Activated T-helper 2 cell treated with anti-CD3 and anti-CD28 coated beads, Interferon-gamma antibody, Interleukin-2, Interleukin-4, amounts not matched to agents 10 μg/mL and 5 μg/mL and 100 μg/mL, durations not matched to agents 14 hours and 24 hours and 36 hours (primary cell): ENCODE measurements at regions not wholly inside any gene's neighbourhood (a gene's known extent, or its start where the extent isn't known, plus 50 kb on each side); places are given as distances from the start of the nearest gene placed in this dataset.

Experiments
- DNase-seq: peaks from one replicate; pipeline ENCODE4 v3.0.0; 2021; ENCODE audit warnings: low spot score
- H3K27ac Mint-ChIP-seq: one replicate; pipeline ENCODE4 v1.8.0; 2021; ENCODE audit warnings: mixed read lengths
- H3K27me3 Mint-ChIP-seq: one replicate; pipeline ENCODE4 v1.8.0; 2021; ENCODE audit warnings: low read depth, mixed read lengths
- H3K36me3 Mint-ChIP-seq: one replicate; pipeline ENCODE4 v1.8.0; 2021; ENCODE audit warnings: low read depth, mixed read lengths
- H3K4me1 Mint-ChIP-seq: one replicate; pipeline ENCODE4 v1.8.0; 2021; ENCODE audit warnings: low read depth, mixed read lengths
- H3K4me3 Mint-ChIP-seq: one replicate; pipeline ENCODE4 v1.8.0; 2021; ENCODE audit warnings: low read depth, mild to moderate bottlenecking, moderate library complexity, mixed read lengths
- H3K9me3 Mint-ChIP-seq: one replicate; pipeline ENCODE4 v1.8.0; 2021; ENCODE audit warnings: mixed read lengths
- intact Hi-C: fragments of 100-400 bp; cut with micrococcal nuclease; formaldehyde crosslinking; loops from one replicate; pipeline ENCODE4 v1.15.1; 2023

DNA sequence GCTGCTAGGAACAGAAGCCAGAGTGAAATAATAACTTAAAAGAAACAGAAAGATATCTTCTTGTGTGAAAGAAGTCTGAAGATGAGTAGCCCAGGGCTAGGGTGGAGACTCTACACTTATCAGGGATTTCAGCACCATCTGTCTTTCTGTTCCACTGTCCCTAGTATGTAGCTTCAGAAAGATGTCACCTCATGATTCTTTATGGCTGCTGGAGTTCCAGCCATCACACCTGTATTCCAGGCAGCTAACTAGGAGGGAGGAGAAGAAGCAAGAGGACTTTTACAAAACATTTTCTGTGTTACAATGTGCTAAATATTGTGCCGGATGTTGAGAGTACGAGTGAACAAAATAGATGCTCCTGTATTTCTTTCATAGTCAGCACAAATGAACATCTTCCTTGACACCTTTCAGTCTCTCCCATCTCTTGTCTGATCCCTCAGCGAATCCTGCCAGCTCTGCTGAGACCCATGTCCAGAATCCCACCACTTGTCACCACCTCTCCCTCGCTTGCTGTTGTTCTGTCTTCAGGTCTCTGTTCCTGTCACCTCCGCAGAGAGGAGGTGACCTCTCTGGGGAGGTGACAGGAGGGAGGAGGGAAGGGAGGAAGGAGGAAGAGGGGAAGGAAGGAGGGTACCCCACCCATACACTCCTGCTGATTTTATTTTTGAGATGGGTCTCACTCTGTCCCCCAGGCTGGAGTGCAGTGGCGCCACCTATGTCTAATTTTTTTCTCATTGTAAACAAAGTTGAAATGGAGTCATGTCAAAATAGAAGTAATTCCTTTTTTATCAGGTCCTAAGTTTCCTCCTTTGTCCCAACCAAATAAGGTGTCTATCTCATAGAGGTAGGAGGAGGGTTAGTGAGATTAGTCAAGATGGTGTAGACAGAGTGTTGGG, 188.9 kb downstream of the TFAP2C start:
- Mint-ChIP-seq H3K27me3 (no peaks in the 10 kb centered on the region), H3K36me3 (no peaks in the 10 kb centered on the region), H3K4me1 (no peaks in the 10 kb centered on the region), H3K9me3 (no peaks in the 10 kb centered on the region), H3K4me3 (no peak overlapping the region), H3K27ac (no peak overlapping the region)
- DNase-seq = no peak
- intact Hi-C loops = no loop called here

DNA sequence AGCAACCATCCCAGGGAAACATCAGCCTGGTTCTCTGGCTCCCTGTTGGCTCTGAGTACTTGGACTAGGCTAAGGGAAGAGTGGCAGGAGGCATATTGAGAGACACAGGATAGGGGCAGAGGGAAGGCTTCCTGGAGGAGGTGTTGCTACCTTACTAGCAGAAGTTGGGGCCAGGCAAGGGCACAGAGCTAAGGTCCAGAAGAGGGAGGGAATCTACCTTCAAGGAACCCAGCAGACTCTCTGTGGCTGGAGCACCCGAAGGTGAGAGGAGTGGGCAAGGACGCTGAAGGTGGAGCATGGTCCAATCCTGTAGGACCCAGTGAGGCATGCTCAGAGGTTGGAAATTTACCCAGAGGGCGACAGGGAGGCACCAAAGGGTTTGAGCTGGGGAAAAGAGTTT, 191.9 kb downstream of the TFAP2C start:
- no peak overlapping the region for H3K27ac Mint-ChIP-seq
- no peaks in the 10 kb centered on the region for H3K36me3 Mint-ChIP-seq
- no peak for DNase-seq
- no peaks in the 10 kb centered on the region for H3K4me1 Mint-ChIP-seq
- H3K27me3 Mint-ChIP-seq = no peaks in the 10 kb centered on the region
- H3K4me3 Mint-ChIP-seq = no peak overlapping the region
- intact Hi-C loops = no loop called here
- no peaks in the 10 kb centered on the region for H3K9me3 Mint-ChIP-seq

DNA sequence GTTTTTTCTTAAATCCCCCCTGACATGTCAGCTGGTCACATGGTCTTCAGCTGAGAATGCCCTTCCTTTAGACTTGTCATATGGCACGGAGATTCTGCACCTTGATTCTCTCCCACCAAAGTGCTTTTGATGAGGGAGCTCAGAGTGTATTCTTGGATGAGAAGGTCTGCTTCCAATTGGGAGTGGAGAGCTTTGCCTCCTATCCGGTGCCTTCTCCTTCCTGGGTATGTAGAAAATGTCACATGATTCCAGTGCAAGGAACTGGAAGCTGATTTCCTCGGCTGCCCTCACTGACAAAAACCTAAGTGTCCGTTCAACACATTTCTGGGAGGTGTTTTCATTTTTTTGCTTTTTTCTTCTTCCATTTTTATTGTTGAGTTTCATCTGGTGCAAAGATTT, 197.2 kb downstream of the TFAP2C start:
- Mint-ChIP-seq H3K27me3 (peaks cover 6% of the 10 kb centered on the region), H3K4me1 (no peaks in the 10 kb centered on the region), H3K9me3 (no peaks in the 10 kb centered on the region), H3K4me3 (no peak overlapping the region), H3K36me3 (no peaks in the 10 kb centered on the region), H3K27ac (no peak overlapping the region)
- intact Hi-C loops = no loop called here
- DNase-seq = no peak

DNA sequence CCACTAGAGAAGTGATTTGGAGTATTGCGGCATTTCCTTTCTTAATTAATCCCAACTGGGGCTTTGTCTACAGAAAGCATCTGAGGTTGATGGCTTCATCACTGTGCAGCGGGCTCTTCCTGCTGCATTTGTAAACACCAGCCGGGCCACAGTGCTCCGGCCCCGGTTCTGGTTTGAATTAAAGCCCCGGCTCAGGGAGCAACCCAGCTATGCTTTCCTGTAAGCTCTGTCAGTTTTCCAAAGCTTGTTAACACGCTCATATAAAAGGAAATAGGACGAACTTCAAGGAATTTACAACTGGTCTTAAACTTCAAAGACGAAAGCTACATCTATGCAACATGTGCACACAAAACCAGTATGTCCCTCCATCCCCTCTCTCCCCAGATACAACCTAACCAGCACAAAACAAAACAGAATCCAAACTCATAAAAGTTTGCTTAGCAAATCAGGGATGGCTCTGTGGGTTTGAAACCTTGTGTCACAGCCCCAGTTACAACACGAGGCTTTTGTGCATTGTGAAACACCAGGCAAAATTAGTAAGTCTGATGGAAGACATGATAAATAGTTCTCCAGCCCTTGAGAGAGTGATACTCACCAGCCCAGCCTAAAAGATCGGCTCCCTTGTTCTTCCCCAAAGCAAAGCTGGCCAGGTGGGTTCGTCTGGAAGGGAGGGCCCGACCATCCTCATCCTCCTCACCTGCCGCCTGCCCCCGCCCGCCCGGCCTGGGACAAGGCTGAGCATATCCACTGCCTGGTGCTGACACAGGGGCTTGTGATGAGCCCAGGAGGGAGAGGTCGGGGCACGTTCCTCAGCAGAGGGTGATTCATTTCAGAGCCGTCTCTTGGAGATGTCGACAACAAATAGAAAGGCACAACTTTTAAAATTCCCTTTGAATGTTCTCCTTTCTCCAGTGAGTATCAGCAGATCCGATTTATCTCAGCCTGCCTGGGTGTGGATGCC, 197.9 kb downstream of the TFAP2C start:
- H3K4me1 Mint-ChIP-seq = no peaks in the 10 kb centered on the region
- H3K9me3 Mint-ChIP-seq = no peaks in the 10 kb centered on the region
- no peak for DNase-seq
- intact Hi-C loops = no loop called here
- H3K4me3 Mint-ChIP-seq = no peak overlapping the region
- peaks cover 6% of the 10 kb centered on the region for H3K27me3 Mint-ChIP-seq
- no peaks in the 10 kb centered on the region for H3K36me3 Mint-ChIP-seq
- H3K27ac Mint-ChIP-seq = no peak overlapping the region

DNA sequence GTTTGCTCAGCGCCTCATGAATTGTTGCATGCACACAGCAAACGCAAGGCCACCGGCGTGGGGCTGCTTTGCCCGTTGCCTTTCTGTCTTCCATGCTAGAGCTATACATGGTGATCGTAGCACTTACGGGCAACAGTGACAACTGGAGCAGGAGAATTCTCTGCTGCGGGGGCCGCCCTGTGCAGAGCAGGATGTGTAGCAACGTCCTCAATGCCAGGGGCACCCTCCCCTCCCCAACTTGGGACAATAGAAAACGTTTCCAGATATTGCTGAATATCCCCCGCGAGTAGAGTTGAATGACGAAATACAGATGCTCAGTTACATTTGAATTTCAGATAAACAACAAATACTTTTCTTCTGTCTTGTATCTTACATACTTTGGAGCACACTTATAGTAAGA, 198.7 kb downstream of the TFAP2C start:
- Mint-ChIP-seq H3K27ac (no peak overlapping the region), H3K9me3 (no peaks in the 10 kb centered on the region), H3K27me3 (peaks cover 6% of the 10 kb centered on the region), H3K4me3 (no peak overlapping the region), H3K4me1 (no peaks in the 10 kb centered on the region), H3K36me3 (no peaks in the 10 kb centered on the region)
- intact Hi-C loops = no loop called here
- no peak for DNase-seq

DNA sequence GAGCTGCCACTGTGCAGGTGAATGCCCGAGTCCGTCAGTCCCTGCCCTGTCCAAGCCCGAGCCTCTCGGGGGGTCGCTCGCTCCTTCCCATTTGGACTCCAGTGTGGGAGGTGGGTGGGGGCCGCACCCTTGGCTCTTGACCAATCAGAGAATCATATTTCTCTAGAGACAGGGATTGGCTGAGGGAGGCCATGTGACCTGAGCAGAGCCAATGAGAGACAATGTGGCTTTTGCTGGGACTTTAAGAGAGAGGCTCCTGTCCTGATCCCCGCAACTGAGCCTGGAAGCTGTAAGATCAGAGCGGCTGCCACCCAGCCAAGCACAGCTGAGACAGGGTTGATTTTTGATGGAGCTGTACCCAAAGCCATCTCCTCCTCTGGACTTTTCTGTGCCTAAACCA, 199.3 kb downstream of the TFAP2C start:
- no peak for DNase-seq
- intact Hi-C loops = no loop called here
- Mint-ChIP-seq H3K4me1 (no peaks in the 10 kb centered on the region), H3K27ac (no peak overlapping the region), H3K27me3 (peaks cover 6% of the 10 kb centered on the region), H3K4me3 (no peak overlapping the region), H3K9me3 (no peaks in the 10 kb centered on the region), H3K36me3 (no peaks in the 10 kb centered on the region)

DNA sequence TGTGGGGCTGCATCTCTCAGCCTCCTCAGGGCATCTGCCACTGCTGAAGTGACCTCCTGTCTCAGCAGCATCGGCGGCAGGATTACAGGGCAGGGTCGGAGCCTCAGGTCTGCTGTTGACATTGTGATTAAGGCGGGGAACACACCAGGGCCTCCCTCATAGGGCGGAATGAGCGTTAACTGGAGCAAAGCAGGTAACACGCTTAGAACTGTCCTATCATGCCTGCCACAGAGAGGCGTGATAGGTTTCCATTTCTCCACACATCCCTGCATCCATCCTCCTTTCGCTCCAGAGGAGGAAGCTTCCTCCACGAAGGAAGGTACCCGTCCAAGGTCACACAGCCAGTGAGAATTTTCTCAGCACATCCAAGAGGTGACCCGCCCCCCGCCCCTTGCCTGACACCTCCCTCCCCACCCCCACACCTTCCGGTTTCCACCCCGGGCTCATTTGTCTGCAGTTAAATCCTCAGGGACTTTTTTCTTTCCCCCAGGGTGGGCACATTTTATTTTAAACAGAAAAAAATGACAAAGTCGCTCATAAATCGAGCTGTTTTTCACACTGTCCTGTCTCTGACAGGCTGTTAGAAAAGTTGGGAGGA, 200.8 kb downstream of the TFAP2C start:
- no peak for DNase-seq
- Mint-ChIP-seq H3K9me3 (no peaks in the 10 kb centered on the region), H3K27me3 (peaks cover 6% of the 10 kb centered on the region), H3K4me1 (no peaks in the 10 kb centered on the region), H3K36me3 (no peaks in the 10 kb centered on the region), H3K4me3 (no peak overlapping the region), H3K27ac (no peak overlapping the region)
- intact Hi-C loops = no loop called here

DNA sequence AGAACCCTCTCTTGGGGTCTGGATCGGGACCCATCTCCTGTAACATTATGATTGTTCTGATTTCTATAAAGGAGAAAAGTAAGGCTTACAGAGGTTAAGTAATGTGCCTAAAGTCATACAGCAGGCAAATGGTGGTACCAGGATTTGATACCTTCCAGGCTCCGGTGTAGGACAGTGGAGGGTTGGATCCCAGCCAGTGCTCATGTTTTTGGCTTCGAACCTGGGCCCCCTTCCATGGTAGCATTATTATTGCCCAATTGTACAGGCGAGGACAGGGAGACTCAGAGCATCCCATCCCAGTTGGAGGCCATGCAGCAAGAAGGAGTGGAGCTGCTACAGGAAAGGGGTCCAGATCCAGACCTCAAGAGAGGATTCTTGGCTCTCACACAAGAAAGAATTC, 202.7 kb downstream of the TFAP2C start:
- Mint-ChIP-seq H3K4me1 (no peaks in the 10 kb centered on the region), H3K27ac (no peak overlapping the region), H3K36me3 (no peaks in the 10 kb centered on the region), H3K9me3 (no peaks in the 10 kb centered on the region), H3K4me3 (no peak overlapping the region), H3K27me3 (peaks cover 4% of the 10 kb centered on the region)
- DNase-seq = no peak
- intact Hi-C loops = no loop called here

DNA sequence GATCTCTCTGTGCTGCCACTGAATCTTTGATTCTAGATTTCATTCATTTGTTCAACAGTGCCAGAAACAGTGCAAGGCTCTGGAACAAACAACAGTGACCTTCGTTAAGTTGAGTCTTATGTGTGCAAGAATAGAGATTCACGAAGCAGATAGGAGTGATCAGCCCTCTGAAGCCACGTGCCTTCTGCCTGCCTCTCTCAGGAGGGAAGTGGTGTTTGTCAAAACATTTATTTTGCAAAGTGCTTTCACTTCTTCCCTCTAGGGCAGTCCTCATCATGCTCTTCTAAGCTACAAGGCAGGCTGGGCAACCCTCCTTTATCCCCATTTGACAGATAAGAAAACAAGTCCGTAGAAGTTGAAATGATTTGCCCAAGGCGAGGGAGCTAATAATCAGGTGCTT, 204.3 kb downstream of the TFAP2C start:
- Mint-ChIP-seq H3K36me3 (no peaks in the 10 kb centered on the region), H3K27me3 (peaks cover 4% of the 10 kb centered on the region), H3K4me1 (no peaks in the 10 kb centered on the region), H3K4me3 (no peak overlapping the region), H3K27ac (no peak overlapping the region), H3K9me3 (no peaks in the 10 kb centered on the region)
- intact Hi-C loops = no loop called here
- DNase-seq = no peak

DNA sequence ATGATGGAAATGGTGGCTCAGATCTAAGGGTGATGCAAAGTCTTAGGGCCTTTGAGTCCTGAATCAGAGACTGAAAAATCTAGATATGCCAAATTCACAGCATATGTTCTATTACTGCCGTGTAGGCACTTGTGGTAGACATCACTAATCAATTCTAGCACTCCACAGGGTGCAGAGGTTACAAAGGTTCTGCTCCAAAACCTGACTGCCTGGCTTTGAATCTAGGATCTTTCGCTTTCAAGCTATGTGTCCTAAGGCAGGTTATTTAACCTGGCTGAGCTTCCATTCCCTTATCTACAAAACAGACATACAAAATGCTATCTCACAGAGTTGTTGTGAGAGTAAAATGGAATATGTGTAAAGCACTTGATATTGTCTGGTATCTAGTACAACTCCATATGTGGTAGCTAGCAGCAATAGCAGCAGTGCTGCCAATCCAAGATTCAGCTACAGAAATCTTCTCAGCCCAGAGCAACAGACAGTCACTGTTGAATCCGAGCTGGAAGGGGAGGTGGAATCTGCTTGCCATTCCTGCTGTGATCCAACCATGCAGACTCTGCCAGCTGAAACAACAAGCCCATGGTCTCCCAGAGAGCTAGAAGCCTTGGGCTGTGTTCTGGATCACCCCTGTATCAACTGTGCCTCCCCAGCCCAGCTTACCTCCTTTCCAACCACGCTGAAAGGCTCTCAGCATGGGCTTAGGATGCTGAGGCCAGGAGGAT, 206.9 kb downstream of the TFAP2C start:
- H3K27ac Mint-ChIP-seq = no peak overlapping the region
- H3K36me3 Mint-ChIP-seq = no peaks in the 10 kb centered on the region
- intact Hi-C loops = no loop called here
- no peaks in the 10 kb centered on the region for H3K9me3 Mint-ChIP-seq
- no peak overlapping the region for H3K4me3 Mint-ChIP-seq
- no peaks in the 10 kb centered on the region for H3K27me3 Mint-ChIP-seq
- no peak for DNase-seq
- no peaks in the 10 kb centered on the region for H3K4me1 Mint-ChIP-seq

DNA sequence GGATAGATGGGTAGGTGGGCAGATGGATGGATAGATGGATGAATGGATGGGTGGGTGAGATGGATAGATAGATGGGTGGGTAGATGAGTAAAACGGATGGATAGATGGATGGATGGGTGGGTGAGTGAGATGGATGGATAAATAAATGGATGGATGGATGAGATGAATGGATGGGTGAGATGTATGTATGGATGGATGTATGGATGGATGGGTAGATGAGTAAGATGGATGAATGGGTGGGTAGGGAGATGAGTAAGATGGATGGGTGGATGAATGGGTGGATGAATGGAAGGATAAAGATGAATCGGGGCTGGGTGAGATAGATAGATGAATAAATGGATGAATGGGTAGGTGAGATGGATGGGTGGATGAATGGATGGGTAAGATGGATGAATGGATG, 210.1 kb downstream of the TFAP2C start:
- no peaks in the 10 kb centered on the region for H3K36me3 Mint-ChIP-seq
- no peak for DNase-seq
- intact Hi-C loops = no loop called here
- H3K27ac Mint-ChIP-seq = no peak overlapping the region
- H3K27me3 Mint-ChIP-seq = no peaks in the 10 kb centered on the region
- H3K4me3 Mint-ChIP-seq = no peak overlapping the region
- H3K4me1 Mint-ChIP-seq = no peaks in the 10 kb centered on the region
- no peaks in the 10 kb centered on the region for H3K9me3 Mint-ChIP-seq

DNA sequence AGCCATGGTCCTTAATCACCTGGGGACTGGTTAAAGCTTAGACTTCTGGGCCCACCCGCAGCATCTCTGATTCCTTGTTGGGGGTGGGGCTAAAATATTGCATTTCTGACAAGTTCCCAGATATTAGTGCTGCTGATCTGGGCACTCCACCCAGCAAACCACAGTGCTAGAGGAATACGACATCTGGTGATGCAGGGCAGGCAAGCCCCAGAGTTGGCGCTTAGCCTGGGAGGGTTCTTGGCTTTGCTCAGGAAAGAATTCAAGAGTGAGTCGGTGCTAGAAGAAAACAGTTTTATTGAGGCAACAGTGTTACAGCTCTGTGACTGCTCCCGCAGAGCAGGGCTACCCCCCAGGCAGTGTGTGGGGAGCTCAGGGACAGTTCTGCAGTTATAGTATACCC, 210.7 kb downstream of the TFAP2C start:
- H3K27me3 Mint-ChIP-seq = no peaks in the 10 kb centered on the region
- no peak for DNase-seq
- no peaks in the 10 kb centered on the region for H3K36me3 Mint-ChIP-seq
- intact Hi-C loops = no loop called here
- H3K27ac Mint-ChIP-seq = no peak overlapping the region
- H3K9me3 Mint-ChIP-seq = no peaks in the 10 kb centered on the region
- H3K4me1 Mint-ChIP-seq = no peaks in the 10 kb centered on the region
- H3K4me3 Mint-ChIP-seq = no peak overlapping the region
